ENCODE measurements at regions not wholly inside any gene's neighbourhood (a gene's known extent, or its start where the extent isn't known, plus 50 kb on each side); places are given as distances from the start of the nearest gene placed in this dataset.

- TF ChIP-seq POLR2AphosphoS5 (IDR thresholded peaks at IDR 0.05; ENCODE audit: low read depth, low read length) (no peak), TAF1 (IDR thresholded peaks at IDR 0.05; ENCODE audit: borderline replicate concordance, low read depth, low read length) (no peak), POLR2A (IDR thresholded peaks at IDR 0.05; ENCODE audit: low read depth, low read length) (no peak)
These were observed 69.8 kb upstream of the ROBO2 start for GRCh38 chr3:76969996-76970615.

Data from GM12892 (cell line).